GM12892 (cell line): ENCODE measurements at regions not wholly inside any gene's neighbourhood (a gene's known extent, or its start where the extent isn't known, plus 50 kb on each side); places are given as distances from the start of the nearest gene placed in this dataset.

Source experiments
- DNase-seq: peaks from one replicate; pipeline ENCODE4 v3.0.0; 2011; ENCODE audit not compliant: insufficient read length
- FAIRE-seq: peaks from 2 replicates; lab custom pipeline; 2011; peaks lifted over from hg19 to GRCh38; lab: Jason Lieb, UNC
- POLR2A ChIP-seq: IDR thresholded peaks from 2 replicates; pipeline ENCODE4 v1.6.1; 2011; ENCODE audit warnings: low read depth, low read length, control low read depth
- POLR2AphosphoS5 ChIP-seq: IDR thresholded peaks from 2 replicates; pipeline ENCODE4 v1.6.1; 2011; ENCODE audit warnings: low read depth, low read length, control low read depth
- TAF1 ChIP-seq: IDR thresholded peaks from 2 replicates; pipeline ENCODE4 v1.6.1; 2011; ENCODE audit warnings: low read depth, mild to moderate bottlenecking, control low read depth, low read length, borderline replicate concordance

- no peak for DNase-seq
- FAIRE-seq, result no peak
- TF ChIP-seq POLR2AphosphoS5 (no peak), POLR2A (no peak), TAF1 (no peak)
These were observed 52.6 kb upstream of the ETS2 start for GRCh38 chr21:38753114-38753513.

- DNase-seq, result no peak
- TF ChIP-seq TAF1 (no peak), POLR2AphosphoS5 (no peak), POLR2A (no peak)
- no peak for FAIRE-seq
These were observed 52.2 kb upstream of the ETS2 start for GRCh38 chr21:38753557-38753971.
